ENCODE measurements at regions not wholly inside any gene's neighbourhood (a gene's known extent, or its start where the extent isn't known, plus 50 kb on each side); places are given as distances from the start of the nearest gene placed in this dataset.

DNA sequence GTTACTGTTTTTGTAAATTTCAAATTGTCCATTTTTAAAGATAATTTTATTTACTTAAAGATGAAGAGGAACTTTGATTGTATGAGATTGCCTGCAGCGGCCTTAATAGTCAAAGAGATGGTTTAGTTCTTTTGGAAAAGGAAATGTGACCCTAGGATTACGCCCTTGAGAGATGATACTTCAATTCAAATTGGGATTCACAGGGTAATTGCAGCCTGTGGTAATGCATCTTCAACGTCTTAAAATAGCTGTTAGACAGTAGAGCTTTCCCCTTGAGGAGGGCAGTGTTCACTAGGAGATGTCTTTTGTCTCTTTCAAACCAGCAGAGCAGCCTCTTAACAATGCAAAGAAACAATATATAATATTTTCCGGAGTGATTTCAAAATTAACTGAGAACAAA, 127.1 kb downstream of the TAF11L14 start:
- DNase-seq (ENCODE audit: low spot score): no peak

DNA sequence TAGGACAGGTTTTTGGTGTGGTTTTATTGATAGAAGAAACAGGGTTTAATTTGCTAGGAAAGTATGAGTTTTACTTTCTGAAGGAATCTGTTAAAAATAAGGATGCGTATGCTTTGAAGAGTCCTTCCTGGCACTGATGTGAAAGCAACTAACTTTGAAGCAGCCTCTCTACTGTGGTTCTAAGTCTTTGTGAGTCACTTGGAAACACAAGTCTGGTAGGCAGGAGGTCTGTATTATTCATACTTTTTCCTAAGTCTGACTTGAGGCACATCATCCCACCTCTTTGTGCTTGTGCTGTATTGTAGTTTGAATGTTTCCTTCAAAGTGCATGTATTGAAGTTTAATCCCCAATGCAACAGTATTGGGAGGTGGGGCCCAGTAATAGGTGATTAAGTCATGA, 129.0 kb downstream of the TAF11L14 start:
- no peak for DNase-seq (ENCODE audit: low spot score)

DNA sequence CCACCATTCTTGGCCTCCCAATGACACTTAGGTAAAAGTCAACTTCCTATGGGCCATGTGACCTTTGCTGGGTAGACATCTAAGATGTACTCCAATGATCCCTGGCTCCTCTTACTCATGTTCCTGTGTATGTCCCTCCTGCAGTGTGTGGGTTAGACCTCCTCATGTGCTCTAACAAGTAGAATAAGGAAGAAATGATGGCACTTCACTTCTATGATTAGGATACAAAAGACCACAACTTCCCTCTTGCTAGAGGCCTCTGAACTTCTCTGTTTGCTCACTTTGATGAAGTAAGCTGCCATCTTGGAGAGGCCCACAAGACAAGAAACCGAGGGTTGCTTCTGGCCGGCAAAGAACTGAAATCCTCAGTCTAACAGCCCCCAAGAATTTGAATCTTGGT, 131.8 kb downstream of the TAF11L14 start:
- no peak for DNase-seq (ENCODE audit: low spot score)

DNA sequence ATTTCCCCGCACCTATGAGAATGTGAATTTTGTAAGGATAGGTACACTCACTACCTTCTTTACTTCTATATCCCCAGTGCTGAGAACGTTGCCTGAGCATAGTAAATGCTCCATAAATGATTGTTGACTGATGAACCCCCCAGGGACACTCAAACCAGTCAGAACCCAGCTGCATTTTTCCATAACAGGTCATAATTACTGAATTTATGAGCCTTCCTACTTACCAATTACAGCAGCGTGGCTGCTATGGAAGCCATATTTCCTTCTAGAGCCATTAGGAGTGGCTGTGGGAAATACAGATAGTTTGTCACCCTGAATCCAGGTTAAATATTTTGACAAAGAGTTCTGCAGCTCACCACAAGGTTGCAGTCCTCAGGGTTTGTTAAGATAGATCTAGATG, 135.0 kb downstream of the TAF11L14 start:
- DNase-seq (ENCODE audit: low spot score): no peak

DNA sequence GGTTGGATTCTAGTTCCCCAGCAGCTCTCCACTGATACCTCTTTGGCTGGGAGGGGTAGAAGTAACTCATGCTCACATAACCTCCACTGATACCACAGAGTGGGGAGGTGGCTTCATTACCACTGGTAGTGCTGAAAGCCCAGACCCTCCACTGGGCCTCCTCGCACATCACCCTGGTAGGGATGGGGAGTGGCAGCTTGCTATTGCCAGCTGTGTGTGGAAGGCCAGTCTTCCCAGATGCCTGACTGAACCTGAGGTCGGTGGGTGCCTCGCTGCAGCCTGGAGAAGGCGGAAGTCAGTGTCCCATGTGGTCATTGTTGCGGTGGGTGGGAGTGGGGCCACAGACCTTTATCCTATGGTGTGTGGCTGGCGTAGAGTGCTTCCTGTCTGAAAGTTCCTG, 138.0 kb downstream of the TAF11L14 start:
- no peak for DNase-seq (ENCODE audit: low spot score)

DNA sequence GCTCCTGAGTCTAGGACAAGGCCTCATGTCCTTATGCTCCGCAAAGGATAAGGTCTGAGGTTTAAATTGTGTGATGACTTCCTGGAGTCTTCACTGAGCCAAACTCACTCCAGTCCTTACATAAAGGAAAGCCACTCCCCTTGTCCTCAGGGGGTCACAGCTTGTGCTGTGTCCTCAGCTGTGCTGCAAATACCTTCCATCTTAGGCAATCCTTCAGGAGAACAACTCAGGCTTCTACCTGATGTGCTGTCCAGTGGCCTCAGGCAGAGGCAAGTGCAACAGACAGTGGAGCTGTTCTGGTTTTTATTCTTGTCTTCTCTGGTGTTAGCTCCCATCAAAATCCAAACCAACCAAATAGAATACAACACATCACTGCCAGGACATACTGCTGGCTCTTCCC, 151.5 kb downstream of the TAF11L14 start:
- DNase-seq (ENCODE audit: low spot score): no peak

DNA sequence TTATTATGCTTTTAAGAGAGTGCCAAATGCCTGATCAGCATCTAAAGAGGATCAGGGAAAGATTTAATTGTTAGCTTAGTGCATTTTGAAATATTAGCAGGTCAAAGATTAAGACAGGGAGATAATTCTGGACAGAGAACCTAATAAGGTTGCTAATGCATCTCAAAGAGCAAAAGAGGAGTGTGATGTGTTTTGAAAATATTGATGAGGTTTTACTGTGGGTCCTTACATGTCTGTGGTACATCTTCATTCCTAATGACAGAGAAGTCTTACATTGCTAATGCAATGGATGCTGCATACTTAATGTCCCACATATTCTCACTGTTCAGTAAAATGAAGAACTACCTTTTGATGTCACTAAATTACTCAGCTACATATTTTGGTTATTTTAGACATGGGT, 154.1 kb downstream of the TAF11L14 start:
- DNase-seq (ENCODE audit: low spot score): no peak

DNA sequence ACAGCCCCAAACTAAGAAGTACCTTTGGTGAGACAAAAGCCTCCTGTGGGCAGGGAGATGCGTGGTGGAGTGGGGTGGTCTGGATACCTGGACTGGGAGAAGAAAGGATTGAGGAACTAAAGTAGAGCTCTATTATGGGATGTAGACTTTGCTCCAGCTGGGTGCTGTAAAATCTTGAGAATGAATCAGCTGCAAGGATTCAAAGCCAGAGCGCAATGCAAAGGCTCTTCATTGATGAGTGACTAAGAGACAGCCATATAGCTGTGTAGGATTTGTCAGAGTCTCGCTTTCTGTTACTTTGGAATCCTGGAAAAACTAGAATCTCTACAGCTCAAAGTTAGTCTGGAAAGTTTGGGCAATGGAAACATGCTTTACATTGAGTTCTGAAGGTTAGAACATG, 159.9 kb downstream of the TAF11L14 start:
- no peak for DNase-seq (ENCODE audit: low spot score)

DNA sequence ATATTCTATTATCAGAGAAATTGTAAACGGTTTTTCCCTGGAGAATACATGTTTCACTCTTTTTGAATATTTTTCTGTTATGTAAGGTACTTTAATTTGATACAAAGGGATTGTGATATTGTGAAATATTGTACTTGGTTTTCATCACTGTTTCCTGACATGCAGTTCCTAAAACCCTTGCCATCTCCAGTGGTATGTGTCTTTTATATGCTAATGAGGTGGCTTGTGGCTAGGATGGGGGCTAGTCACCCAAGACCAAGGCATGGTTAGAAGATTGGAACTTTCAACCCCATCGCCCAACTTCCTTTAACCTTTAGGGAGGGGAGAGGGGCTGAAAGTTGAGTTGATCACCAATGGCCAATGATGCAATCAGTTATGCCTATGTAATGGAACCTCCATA, 160.6 kb downstream of the TAF11L14 start:
- DNase-seq (ENCODE audit: low spot score): no peak

DNA sequence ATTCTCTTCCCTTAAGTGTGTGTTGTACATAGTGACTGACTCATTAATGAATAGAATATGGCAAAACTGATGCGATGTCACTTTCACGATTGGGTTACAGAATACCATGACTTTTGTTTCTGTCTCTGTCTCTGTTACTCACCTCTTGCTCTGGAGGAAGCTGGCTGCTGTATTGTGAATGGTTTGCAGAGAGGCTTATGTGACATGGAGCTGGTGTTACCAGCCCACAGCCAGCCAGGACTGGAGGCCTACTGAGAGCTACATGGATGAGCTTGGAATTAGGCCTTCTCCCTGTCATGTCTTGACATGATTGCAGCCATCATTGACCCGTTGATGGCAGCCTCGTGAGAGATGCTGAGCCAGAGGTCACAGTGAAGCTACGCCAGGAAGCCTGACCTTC, 161.9 kb downstream of the TAF11L14 start:
- no peak for DNase-seq (ENCODE audit: low spot score)

DNA sequence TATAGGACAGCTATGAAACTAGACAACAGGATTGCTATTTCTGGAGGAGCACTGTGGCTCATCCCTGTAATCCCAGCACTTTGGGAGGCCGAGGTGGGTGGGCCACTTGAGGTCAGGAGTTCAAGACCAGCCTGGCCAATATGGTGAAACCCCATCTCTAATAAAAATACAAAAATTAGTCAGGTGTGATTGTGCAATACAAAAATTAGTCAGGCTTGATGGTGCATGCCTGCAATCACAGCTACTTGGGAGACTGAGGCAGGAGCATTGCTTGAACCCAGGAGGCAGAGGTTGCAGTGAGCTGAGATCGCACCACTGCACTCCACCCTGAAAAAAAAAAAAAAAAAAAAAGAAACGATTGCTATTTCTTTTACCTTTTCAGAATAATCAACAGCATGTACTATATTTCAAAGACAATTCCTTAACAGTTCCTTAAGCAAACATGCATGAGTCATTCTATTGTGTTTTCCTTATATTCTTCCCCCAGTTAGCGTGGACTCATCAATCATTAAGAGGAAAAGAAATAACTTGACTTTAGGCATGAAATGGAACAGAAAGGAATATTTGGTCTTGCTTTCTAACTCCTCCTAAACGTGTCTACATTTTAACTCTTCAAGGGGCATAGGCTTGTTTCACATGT, 162.6 kb downstream of the TAF11L14 start:
- DNase-seq (ENCODE audit: low spot score): no peak

DNA sequence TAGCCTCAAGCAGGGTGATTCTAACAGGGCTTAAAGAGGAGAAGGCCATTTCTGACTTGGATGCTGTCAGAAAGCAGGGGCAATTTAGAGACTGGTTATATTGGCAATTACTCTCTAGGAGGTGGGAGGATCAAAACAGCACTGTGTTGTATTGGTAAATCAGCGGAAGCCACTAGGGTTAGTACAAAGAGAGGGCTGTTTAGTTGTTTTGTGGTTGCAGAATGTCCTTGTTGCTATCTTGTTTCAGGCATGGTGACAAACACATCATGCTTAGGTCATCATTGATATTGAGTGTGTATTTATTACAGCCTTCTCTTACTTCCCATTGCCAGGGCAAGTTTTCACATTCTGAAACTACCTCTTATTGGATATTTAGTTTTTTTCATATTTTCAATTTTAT, 165.3 kb downstream of the TAF11L14 start:
- no peak for DNase-seq (ENCODE audit: low spot score)

DNA sequence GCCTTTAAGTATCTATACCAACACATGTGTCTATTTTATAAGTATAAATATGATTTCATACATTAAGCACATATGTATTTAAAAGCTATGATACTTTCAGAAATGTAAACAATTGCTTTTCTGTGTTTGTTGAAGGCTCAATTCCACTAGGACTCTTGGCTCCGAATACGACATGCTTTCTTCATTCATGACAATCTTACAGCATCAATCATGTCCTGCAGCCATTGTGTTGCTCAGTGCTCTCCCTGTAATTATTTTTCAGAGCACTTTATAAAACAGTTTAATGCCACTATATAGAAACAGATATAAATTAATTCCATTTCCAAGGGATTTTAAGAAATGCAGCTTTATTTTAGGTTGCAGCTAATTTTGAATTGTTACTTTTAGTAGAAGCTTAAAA, 167.3 kb downstream of the TAF11L14 start:
- DNase-seq (ENCODE audit: low spot score): no peak

DNA sequence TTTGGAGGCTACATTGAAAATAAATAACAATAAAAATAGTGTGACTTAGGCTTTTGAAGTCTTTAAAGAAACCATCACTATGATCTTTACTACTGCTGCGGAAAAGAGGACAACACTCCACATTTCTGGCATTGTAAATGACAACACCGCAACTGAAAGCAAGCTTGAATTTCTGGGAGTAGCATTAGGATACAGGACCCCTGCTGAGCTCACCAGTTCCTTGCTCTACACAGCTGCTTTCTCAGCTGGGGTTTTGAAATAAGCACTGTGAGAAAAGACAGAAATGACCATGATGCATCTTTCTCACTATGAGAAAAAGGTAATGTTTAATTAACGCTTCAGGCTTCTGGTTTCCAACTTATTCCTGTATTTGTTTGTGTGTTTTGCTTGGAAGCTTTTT, 168.0 kb downstream of the TAF11L14 start:
- DNase-seq (ENCODE audit: low spot score): no peak

DNA sequence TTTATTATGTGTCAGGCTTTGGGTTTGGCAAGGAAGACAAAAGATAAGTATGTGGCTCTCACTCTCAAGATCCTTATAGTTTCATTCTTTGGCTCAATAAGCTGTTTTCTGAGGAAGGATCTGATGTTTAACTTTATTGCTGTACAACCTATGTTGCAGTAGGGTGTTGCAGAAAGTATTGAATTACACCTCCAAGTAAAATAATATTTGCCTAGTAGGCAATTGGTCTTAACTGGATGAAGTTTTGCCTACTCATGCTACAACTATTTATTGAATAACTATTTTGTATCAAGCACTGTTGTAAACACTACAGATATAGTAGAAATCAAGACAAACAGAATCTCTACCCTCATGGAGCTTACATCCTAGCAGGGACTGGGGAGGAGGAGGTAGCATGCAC, 169.7 kb downstream of the TAF11L14 start:
- DNase-seq (ENCODE audit: low spot score): no peak

DNA sequence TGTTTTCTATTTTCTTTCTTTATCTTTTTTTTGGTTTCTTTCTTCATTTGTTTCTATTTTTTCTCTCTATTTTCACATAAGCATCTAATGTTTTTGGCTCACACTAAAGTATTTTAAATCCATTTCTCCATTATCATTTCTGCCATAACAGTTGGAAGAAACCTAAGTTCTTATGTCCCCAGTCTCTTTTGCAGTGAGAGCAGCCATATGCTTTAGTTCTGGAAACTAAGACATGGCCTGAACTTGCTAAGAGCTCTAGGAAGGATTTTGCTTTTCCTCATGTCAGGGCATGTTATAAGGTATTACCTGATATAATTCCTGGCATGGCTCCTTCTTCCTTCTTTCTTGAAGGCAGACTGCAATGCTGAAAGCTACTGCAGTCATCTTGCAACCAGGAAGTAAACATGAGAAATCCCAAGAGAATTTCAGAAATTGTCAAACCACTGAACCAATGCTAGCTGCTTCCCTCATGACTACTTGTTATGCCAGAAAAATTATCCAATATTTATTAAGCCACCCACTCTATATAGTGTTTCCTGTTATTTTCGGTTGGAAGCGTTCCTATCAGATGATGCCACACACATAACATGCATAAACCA, 171.1 kb downstream of the TAF11L14 start:
- DNase-seq (ENCODE audit: low spot score): no peak

DNA sequence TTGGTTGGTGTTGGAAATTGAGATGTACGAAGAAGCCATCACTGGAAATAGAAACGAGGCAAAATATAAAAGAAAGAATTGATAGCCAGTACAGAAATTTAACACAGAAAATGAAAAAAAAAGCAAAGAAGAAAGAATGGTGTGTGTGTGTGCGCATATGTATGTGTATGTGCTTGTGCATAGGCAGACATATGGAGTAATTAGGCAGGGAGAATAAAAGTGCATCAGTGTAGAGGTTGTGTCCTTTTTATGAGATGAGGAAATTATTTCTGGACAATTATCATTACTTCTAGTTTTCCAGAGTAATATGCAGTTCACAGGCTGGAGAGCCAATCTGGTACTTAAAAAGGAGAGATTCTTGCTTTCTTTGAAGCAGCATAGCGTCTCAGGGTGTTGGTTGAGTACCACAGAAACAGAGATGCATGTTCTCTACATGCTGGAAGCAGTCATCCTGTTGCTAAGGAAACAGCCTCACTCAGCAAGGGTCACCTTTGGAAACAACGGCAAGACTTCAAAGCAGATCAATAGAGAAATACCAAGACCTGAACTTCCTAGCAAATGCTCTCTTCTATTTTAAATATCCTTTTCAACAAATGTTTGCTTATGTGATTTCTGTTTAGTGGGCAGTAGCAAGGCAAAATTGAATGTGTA, 172.7 kb downstream of the TAF11L14 start:
- no peak for DNase-seq (ENCODE audit: low spot score)

DNA sequence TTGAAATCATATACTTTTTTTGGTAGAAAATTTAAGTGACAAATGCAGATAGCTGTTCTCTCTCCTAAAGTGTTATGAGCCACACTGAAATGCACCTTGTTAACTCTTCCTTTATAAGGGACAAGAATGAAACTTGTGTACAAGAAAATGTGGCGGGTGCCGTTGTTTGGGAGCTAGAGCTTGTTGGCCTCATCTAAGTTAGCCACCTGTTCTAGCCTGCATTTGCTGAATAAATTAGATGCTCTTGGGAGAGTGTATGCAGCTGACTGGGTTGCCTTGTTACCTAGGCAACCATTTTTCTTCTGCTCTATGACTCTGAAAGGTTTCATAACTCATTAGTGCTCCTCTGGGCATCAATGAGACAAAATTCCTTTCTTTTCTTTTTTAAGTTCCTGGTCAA, 174.3 kb downstream of the TAF11L14 start:
- DNase-seq (ENCODE audit: low spot score): no peak

DNA sequence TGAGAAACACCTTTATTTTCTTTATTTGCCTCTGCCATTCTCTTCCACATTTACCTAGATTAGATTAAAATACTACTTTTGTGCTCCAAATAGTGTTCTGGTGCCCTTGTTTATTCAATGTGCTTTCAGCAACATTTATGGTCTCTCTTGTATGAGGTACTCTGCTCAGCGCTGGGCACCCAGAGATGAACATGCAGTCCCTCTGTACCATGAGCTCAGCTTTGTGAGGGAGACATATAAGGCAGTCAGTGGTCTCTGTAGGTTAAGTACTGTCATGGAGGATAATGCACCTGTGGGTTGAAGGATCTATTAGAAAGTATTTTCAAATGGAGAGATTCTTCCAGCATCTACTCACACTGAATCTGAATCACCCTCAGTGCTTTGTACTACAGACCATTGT, 176.5 kb downstream of the TAF11L14 start:
- DNase-seq (ENCODE audit: low spot score): no peak

DNA sequence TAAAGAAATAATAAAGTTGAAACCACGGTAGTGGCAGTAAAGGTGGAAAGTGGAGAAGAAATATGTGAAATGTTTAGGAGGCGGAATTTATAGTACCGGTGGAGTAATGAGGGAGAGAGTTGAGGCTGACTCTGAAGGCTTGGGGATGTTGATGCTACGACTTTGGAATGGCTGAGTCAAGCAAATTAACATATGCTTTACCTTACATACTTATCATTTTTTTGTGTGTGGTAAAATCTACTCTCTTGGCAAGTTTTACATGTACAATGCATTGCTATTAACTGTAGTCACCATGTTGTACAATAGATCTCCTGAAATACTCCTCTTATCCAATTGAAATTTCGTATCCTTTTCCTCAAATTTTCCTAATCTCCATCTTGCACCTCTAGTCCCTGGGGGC, 179.0 kb downstream of the TAF11L14 start:
- no peak for DNase-seq (ENCODE audit: low spot score)

DNA sequence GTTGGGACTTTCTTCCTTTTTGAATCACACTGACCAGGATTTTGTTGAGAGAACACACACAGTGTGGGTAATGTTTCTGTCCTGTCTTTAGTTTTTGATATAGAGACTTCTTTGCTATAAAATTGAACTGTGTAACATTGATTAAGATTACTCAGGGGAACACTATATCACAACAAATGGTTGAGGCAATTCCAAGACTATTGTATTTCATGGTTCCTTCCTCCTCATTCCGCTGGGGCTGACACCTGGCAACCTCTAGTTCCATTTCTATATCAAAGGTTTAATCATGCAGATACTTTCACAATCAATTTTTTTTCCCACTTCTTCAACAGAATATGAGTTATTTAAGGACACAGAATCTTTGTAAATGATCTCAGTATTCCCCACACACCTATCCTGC, 182.2 kb downstream of the TAF11L14 start:
- no peak for DNase-seq (ENCODE audit: low spot score)

DNA sequence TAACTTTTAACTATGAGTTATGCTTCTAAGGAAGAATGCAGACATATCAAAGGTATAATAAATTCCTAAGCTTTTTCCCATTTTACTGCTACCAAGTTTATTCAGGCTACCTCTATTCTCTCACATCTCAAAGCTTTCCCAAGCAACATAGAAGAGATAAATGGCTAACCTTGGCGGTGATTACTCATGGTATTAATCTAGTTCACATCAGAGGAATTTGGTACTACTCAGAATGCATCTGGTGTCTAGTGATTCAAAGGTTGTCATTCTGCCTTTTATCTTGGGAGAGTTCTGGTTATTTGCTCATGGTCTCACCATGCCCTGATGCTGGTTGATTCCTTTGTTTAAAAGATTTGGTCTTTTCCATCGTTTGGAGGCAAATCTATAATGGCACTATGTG, 182.7 kb downstream of the TAF11L14 start:
- no peak for DNase-seq (ENCODE audit: low spot score)

DNA sequence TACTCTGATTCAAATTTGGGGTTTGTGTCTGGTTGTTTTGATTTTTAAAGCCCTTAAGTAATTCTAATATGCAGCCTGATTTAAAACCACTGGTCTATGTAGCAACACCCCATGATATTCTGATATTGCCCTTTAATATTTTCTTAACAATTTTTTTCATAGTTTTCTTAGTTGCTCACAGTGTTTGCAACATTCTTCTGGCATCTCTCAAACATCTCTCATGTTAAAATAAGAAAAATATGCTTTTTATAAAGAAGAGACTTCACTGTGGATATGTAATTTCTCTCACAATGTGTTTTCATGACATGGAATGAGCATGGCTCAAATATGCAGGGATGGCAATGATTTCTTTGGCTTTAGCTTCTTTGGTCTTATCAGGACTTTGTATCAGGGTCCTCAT, 183.7 kb downstream of the TAF11L14 start:
- DNase-seq (ENCODE audit: low spot score): no peak

DNA sequence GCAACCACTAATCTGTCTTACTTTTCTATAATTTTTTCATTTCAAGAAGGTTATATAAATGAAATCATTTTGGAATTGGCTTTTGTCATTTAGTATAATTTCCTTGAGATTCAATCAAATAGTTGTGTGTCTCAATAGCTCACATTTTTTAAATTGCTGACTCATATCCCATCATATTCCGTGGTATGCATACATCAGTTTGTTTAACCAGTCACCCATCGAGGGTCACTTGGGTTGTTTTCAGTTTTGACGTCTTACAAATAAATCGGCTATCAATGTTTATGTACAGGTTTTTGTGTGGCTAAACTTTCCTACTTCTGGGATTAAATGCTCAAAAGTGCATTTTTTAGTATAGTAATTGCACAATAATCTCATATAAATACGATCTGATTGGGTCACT, 185.5 kb downstream of the TAF11L14 start:
- DNase-seq (ENCODE audit: low spot score): no peak
